T follicular helper cell (primary cell): ENCODE measurements at regions not wholly inside any gene's neighbourhood (a gene's known extent, or its start where the extent isn't known, plus 50 kb on each side); places are given as distances from the start of the nearest gene placed in this dataset.
"Not testable (repeated sequence)": the region's sequence is repeated elsewhere in the genome, so short reads cannot be mapped to it uniquely, and the experiment has no call there.

ENCODE experiments used
- DNase-seq: peaks from one replicate; pipeline ENCODE4 v3.0.0-alpha.2; 2020; ENCODE audit warnings: low read depth

- DNase-seq: no peak
Observed at GRCh38 chr7:36037121-36037662, 115.9 kb upstream of the EEPD1 start.

- no peak for DNase-seq
Observed at GRCh38 chr7:36038063-36038721, 114.9 kb upstream of the EEPD1 start.

GRCh38 chr7:36039243-36039642 lies 113.8 kb upstream of the EEPD1 start:
- DNase-seq: no peak

GRCh38 chr7:36039671-36040070 lies 113.4 kb upstream of the EEPD1 start:
- no peak for DNase-seq

- no peak for DNase-seq
Observed at GRCh38 chr7:36040679-36041078, 112.4 kb upstream of the EEPD1 start.

- DNase-seq: no peak
Observed at GRCh38 chr7:36044101-36044892, 108.8 kb upstream of the EEPD1 start.

- DNase-seq: no peak
Observed at GRCh38 chr7:36045326-36045725, 107.7 kb upstream of the EEPD1 start.

GRCh38 chr7:36045830-36046341 lies 107.2 kb upstream of the EEPD1 start:
- DNase-seq: no peak

GRCh38 chr7:36047091-36047658 lies 105.9 kb upstream of the EEPD1 start:
- DNase-seq: no peak

GRCh38 chr7:36048141-36048901 lies 104.7 kb upstream of the EEPD1 start:
- DNase-seq: no peak

GRCh38 chr7:36048902-36049240 lies 104.2 kb upstream of the EEPD1 start:
- DNase-seq: no peak

GRCh38 chr7:36051501-36051900 lies 101.6 kb upstream of the EEPD1 start:
- DNase-seq: no peak

GRCh38 chr7:36053589-36053988 lies 99.5 kb upstream of the EEPD1 start:
- DNase-seq: no peak

- DNase-seq: no peak
Observed at GRCh38 chr7:36054637-36055036, 98.4 kb upstream of the EEPD1 start.

GRCh38 chr7:36055207-36055606 lies 97.8 kb upstream of the EEPD1 start:
- DNase-seq: no peak

- no peak for DNase-seq
Observed at GRCh38 chr7:36057323-36057722, 95.7 kb upstream of the EEPD1 start.

- DNase-seq: no peak
Observed at GRCh38 chr7:36058020-36058592, 94.9 kb upstream of the EEPD1 start.

- not testable (repeated sequence) for DNase-seq
Observed at GRCh38 chr7:36060388-36060787, 92.7 kb upstream of the EEPD1 start.

- DNase-seq: no peak
Observed at GRCh38 chr7:36062154-36062815, 90.8 kb upstream of the EEPD1 start.

GRCh38 chr7:36064676-36065075 lies 88.4 kb upstream of the EEPD1 start:
- DNase-seq: no peak
